ENCODE measurements at regions not wholly inside any gene's neighbourhood (a gene's known extent, or its start where the extent isn't known, plus 50 kb on each side); places are given as distances from the start of the nearest gene placed in this dataset.

- TF ChIP-seq, protein P1, sequence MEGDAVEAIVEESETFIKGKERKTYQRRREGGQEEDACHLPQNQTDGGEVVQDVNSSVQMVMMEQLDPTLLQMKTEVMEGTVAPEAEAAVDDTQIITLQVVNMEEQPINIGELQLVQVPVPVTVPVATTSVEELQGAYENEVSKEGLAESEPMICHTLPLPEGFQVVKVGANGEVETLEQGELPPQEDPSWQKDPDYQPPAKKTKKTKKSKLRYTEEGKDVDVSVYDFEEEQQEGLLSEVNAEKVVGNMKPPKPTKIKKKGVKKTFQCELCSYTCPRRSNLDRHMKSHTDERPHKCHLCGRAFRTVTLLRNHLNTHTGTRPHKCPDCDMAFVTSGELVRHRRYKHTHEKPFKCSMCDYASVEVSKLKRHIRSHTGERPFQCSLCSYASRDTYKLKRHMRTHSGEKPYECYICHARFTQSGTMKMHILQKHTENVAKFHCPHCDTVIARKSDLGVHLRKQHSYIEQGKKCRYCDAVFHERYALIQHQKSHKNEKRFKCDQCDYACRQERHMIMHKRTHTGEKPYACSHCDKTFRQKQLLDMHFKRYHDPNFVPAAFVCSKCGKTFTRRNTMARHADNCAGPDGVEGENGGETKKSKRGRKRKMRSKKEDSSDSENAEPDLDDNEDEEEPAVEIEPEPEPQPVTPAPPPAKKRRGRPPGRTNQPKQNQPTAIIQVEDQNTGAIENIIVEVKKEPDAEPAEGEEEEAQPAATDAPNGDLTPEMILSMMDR (IDR thresholded peaks at IDR 0.05; ENCODE audit: insufficient read depth, low read depth, low read length), result no peak
- Histone ChIP-seq H3K36me3 (ENCODE audit: control insufficient read depth, insufficient read depth, low read length) (no peaks in the 10 kb centered on the region), H3K27me3 (ENCODE audit: control insufficient read depth, insufficient read depth, low read length) (no peaks in the 10 kb centered on the region), H3K4me3 (ENCODE audit: low read depth, low read length) (no peak overlapping the region)
- POLR2A ChIA-PET, result no interaction called here
- CTCF ChIA-PET, result no interaction called here
- no peak for DNase-seq (ENCODE audit: low read depth)
Measured at GRCh38 chr18:9008200-9008708, 94.2 kb upstream of the NDUFV2 start.

- no peaks in the 10 kb centered on the region for H3K36me3 ChIP-seq (ENCODE audit: control insufficient read depth, insufficient read depth, low read length)
- H3K4me3 ChIP-seq (ENCODE audit: low read depth, low read length), result no peak overlapping the region
- POLR2A ChIA-PET, result interaction anchor here (0.6 kb wide), 1 partner anchor 10 kb away, joined by 5 read pairs; no protein-coding TSS in a partner anchor
- no peak for DNase-seq (ENCODE audit: low read depth)
- no peaks in the 10 kb centered on the region for H3K27me3 ChIP-seq (ENCODE audit: control insufficient read depth, insufficient read depth, low read length)
- CTCF ChIA-PET, result interaction anchor here (0.8 kb wide), 1 partner anchor 17 kb away, joined by 3 read pairs; no protein-coding TSS in a partner anchor
- TF ChIP-seq, protein P1 (IDR thresholded peaks at IDR 0.05; ENCODE audit: insufficient read depth, low read depth, low read length), result no peak
Measured at GRCh38 chr18:9008709-9009635, 93.5 kb upstream of the NDUFV2 start.

- Histone ChIP-seq H3K27me3 (ENCODE audit: control insufficient read depth, insufficient read depth, low read length) (no peaks in the 10 kb centered on the region), H3K36me3 (ENCODE audit: control insufficient read depth, insufficient read depth, low read length) (no peaks in the 10 kb centered on the region), H3K4me3 (ENCODE audit: low read depth, low read length) (no peak overlapping the region)
- no peak for DNase-seq (ENCODE audit: low read depth)
- TF ChIP-seq, protein P1 (IDR thresholded peaks at IDR 0.05; ENCODE audit: insufficient read depth, low read depth, low read length), result no peak
- POLR2A ChIA-PET, result interaction anchor here (0.6 kb wide), 1 partner anchor 11 kb away, joined by 5 read pairs; no protein-coding TSS in a partner anchor
- CTCF ChIA-PET, result interaction anchor here (0.8 kb wide), 2 partner anchors 16 to 25 kb away, joined by 3 read pairs; no protein-coding TSS in a partner anchor
Measured at GRCh38 chr18:9009703-9010488, 92.6 kb upstream of the NDUFV2 start.

- TF ChIP-seq, protein P1 (IDR thresholded peaks at IDR 0.05; ENCODE audit: insufficient read depth, low read depth, low read length), result no peak
- DNase-seq (ENCODE audit: low read depth), result no peak
- Histone ChIP-seq H3K4me3 (ENCODE audit: low read depth, low read length) (no peak overlapping the region), H3K36me3 (ENCODE audit: control insufficient read depth, insufficient read depth, low read length) (no peaks in the 10 kb centered on the region), H3K27me3 (ENCODE audit: control insufficient read depth, insufficient read depth, low read length) (no peaks in the 10 kb centered on the region)
- CTCF ChIA-PET, result no interaction called here
- POLR2A ChIA-PET, result no interaction called here
Measured at GRCh38 chr18:9011431-9011830, 91.1 kb upstream of the NDUFV2 start.

DNA sequence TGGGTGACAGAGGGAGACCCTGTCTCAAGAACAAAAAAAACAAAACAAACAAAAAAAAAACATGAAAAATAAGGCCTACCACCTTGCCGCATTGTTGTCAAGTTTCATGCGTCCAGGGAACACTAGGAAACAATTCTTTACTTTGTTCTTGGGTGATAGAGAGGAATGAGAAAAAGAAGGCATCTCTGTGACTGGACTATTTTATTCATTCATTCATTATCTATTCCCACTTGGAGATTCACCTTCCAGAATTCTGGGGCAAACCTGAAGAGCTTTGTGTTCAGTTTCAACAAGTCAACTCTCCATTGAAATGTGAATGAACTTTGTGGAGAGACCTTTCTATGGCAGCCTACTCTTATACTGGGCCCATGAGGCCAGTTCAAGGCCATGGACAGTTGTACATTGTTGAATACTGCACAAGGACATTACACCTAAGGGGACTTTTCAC is 88.5 kb upstream of the NDUFV2 start:
- no peaks in the 10 kb centered on the region for H3K36me3 ChIP-seq (ENCODE audit: control insufficient read depth, insufficient read depth, low read length)
- no peak overlapping the region for H3K4me3 ChIP-seq (ENCODE audit: low read depth, low read length)
- ChIA-PET CTCF (no interaction called here), POLR2A (no interaction called here)
- H3K27me3 ChIP-seq (ENCODE audit: control insufficient read depth, insufficient read depth, low read length), result no peaks in the 10 kb centered on the region
- TF ChIP-seq, protein P1 (IDR thresholded peaks at IDR 0.05; ENCODE audit: insufficient read depth, low read depth, low read length), result no peak
- no peak for DNase-seq (ENCODE audit: low read depth)

All from BJ (cell line).